ENCODE measurements at regions not wholly inside any gene's neighbourhood (a gene's known extent, or its start where the extent isn't known, plus 50 kb on each side); places are given as distances from the start of the nearest gene placed in this dataset.
"Not testable (repeated sequence)": the region's sequence is repeated elsewhere in the genome, so short reads cannot be mapped to it uniquely, and the experiment has no call there.

DNA sequence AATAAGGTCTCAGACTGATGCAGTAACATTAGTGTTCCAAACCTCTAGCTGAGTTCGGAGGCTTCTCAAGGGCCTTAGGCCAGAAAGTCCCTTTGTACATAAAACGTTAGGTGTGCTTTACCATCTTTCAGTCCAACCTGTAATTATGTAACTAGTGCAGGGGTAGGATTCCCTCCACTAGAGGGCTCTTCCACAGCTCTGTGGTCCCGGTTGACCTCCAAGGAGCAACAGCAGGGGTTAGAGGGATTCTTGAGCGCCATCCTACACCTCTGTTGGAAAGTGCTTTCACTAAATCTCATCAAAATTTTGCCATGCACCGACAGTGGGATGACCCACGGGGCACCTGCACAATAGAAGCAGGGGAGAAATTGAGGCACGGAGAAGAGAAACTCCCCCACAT lies 155.8 kb upstream of the LRP1B start:
- Histone ChIP-seq H3K4me1 (ENCODE audit: insufficient read depth, low read length, poor library complexity, severe bottlenecking) (no peaks in the 10 kb centered on the region), H3K4me2 (ENCODE audit: low read depth, low read length, poor library complexity, severe bottlenecking) (no peak overlapping the region), H3K9me3 (ENCODE audit: insufficient read depth, low read depth, low read length) (no peaks in the 10 kb centered on the region), H3K79me2 (ENCODE audit: insufficient read depth, low read length) (no peaks in the 10 kb centered on the region), H3K27me3 (ENCODE audit: insufficient read depth, low read length, poor library complexity, severe bottlenecking) (no peaks in the 10 kb centered on the region), H3K36me3 (ENCODE audit: insufficient read depth, low read length) (no peaks in the 10 kb centered on the region), H2AFZ (ENCODE audit: low read length) (no peak overlapping the region), H3K9me2 (replicated peaks; ENCODE audit: low read depth, low read length) (no peaks in the 10 kb centered on the region), H3K9ac (ENCODE audit: low read depth, low read length, poor library complexity, severe bottlenecking) (no peak overlapping the region), H3K4me3 (ENCODE audit: low read length, poor library complexity, severe bottlenecking) (no peak overlapping the region), H4K20me1 (ENCODE audit: insufficient read depth, low read length, poor library complexity, severe bottlenecking) (no peaks in the 10 kb centered on the region), H3F3A (ENCODE audit: low read depth) (no peaks in the 10 kb centered on the region)
- TF ChIP-seq CTCF (conservative IDR thresholded peaks at IDR 0.05; ENCODE audit: low read length) (peak; percentile 87), EZH2phosphoT487 (IDR thresholded peaks at IDR 0.05; ENCODE audit: borderline replicate concordance) (no peak)

DNA sequence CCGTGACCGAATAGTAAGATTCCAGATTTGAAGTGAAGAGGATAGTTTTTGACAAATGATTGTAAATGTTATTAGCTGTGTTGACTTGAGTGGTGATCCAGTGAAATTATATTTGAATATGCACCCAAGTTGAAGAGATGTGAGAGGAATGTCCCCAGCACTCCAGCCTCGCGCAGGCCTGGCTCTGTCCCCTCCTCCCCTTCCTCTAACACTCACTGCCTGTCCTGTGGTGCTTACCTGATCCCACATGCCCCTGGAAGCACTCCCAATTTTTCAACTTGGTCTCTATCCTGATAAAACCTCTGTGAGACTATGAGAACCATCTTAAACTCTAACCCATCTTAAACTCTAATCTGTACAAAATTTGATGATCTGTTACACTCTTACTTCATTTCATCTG lies 154.7 kb upstream of the LRP1B start:
- H3F3A ChIP-seq (ENCODE audit: low read depth), result no peaks in the 10 kb centered on the region
- no peak overlapping the region for H3K9ac ChIP-seq (ENCODE audit: low read depth, low read length, poor library complexity, severe bottlenecking)
- no peaks in the 10 kb centered on the region for H3K27me3 ChIP-seq (ENCODE audit: insufficient read depth, low read length, poor library complexity, severe bottlenecking)
- H3K9me3 ChIP-seq (ENCODE audit: insufficient read depth, low read depth, low read length), result no peaks in the 10 kb centered on the region
- H3K36me3 ChIP-seq (ENCODE audit: insufficient read depth, low read length), result no peaks in the 10 kb centered on the region
- TF ChIP-seq CTCF (conservative IDR thresholded peaks at IDR 0.05; ENCODE audit: low read length) (no peak), EZH2phosphoT487 (IDR thresholded peaks at IDR 0.05; ENCODE audit: borderline replicate concordance) (no peak)
- H4K20me1 ChIP-seq (ENCODE audit: insufficient read depth, low read length, poor library complexity, severe bottlenecking), result no peaks in the 10 kb centered on the region
- peak overlapping the region; percentile 25; the same call in 1 of the 2 replicates for H2AFZ ChIP-seq (ENCODE audit: low read length)
- no peaks in the 10 kb centered on the region for H3K4me1 ChIP-seq (ENCODE audit: insufficient read depth, low read length, poor library complexity, severe bottlenecking)
- no peak overlapping the region for H3K4me2 ChIP-seq (ENCODE audit: low read depth, low read length, poor library complexity, severe bottlenecking)
- H3K4me3 ChIP-seq (ENCODE audit: low read length, poor library complexity, severe bottlenecking), result no peak overlapping the region
- H3K9me2 ChIP-seq (replicated peaks; ENCODE audit: low read depth, low read length), result no peaks in the 10 kb centered on the region
- no peaks in the 10 kb centered on the region for H3K79me2 ChIP-seq (ENCODE audit: insufficient read depth, low read length)

DNA sequence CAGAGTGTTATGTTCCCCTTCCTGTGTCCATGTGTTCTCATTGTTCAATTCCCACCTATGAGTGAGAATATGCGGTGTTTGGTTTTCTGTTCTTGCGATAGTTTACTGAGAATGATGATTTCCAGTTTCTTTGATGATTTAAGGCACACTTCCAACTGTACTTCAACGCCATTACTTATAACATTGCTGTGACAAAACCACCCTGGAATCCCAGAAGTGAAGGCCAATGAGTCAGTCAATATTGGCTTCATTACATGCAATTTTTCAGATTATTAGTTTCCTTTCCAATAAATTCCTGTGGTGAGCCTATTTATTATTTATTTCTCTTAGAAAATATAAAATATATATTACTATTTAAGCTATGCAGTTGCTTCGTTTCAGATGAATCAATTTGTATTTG lies 153.5 kb upstream of the LRP1B start:
- not testable (repeated sequence) for H3K4me1 ChIP-seq (ENCODE audit: insufficient read depth, low read length, poor library complexity, severe bottlenecking); H3K4me2 ChIP-seq (ENCODE audit: low read depth, low read length, poor library complexity, severe bottlenecking); H2AFZ ChIP-seq (ENCODE audit: low read length); H3K36me3 ChIP-seq (ENCODE audit: insufficient read depth, low read length); H3K27me3 ChIP-seq (ENCODE audit: insufficient read depth, low read length, poor library complexity, severe bottlenecking); H3K9me2 ChIP-seq (replicated peaks; ENCODE audit: low read depth, low read length); H3K79me2 ChIP-seq (ENCODE audit: insufficient read depth, low read length); H3K4me3 ChIP-seq (ENCODE audit: low read length, poor library complexity, severe bottlenecking); H3K9me3 ChIP-seq (ENCODE audit: insufficient read depth, low read depth, low read length); H4K20me1 ChIP-seq (ENCODE audit: insufficient read depth, low read length, poor library complexity, severe bottlenecking); H3K9ac ChIP-seq (ENCODE audit: low read depth, low read length, poor library complexity, severe bottlenecking); H3F3A ChIP-seq (ENCODE audit: low read depth)

DNA sequence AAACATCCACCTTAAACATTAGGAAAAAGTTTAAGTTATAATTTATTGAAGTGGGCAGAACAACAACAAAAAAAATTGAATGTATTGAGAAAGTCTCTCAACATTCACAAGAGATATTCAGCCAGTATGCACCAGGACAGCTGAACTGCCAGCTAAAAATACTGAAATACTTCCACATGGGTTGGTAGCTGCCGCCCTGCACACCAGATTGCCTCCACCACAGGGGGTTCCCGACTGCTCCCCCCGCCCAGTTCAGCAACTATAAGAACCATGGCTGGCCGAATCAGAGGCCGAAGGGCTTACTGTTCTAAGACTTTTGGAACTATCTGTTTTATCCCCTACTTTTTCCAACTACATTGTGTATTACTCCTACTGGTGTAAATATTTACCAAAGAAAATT lies 150.0 kb upstream of the LRP1B start:
- H3K4me2 ChIP-seq (ENCODE audit: low read depth, low read length, poor library complexity, severe bottlenecking), result no peak overlapping the region
- no peak overlapping the region for H3K9ac ChIP-seq (ENCODE audit: low read depth, low read length, poor library complexity, severe bottlenecking)
- H3K79me2 ChIP-seq (ENCODE audit: insufficient read depth, low read length), result no peaks in the 10 kb centered on the region
- no peaks in the 10 kb centered on the region for H3K4me1 ChIP-seq (ENCODE audit: insufficient read depth, low read length, poor library complexity, severe bottlenecking)
- H3K9me3 ChIP-seq (ENCODE audit: insufficient read depth, low read depth, low read length), result no peaks in the 10 kb centered on the region
- H3F3A ChIP-seq (ENCODE audit: low read depth), result no peaks in the 10 kb centered on the region
- H2AFZ ChIP-seq (ENCODE audit: low read length), result no peak overlapping the region
- no peaks in the 10 kb centered on the region for H3K36me3 ChIP-seq (ENCODE audit: insufficient read depth, low read length)
- H4K20me1 ChIP-seq (ENCODE audit: insufficient read depth, low read length, poor library complexity, severe bottlenecking), result no peaks in the 10 kb centered on the region
- no peaks in the 10 kb centered on the region for H3K27me3 ChIP-seq (ENCODE audit: insufficient read depth, low read length, poor library complexity, severe bottlenecking)
- no peak overlapping the region for H3K4me3 ChIP-seq (ENCODE audit: low read length, poor library complexity, severe bottlenecking)
- no peak for TF ChIP-seq EZH2phosphoT487 (IDR thresholded peaks at IDR 0.05; ENCODE audit: borderline replicate concordance)
- no peak for TF ChIP-seq CTCF (conservative IDR thresholded peaks at IDR 0.05; ENCODE audit: low read length)
- H3K9me2 ChIP-seq (replicated peaks; ENCODE audit: low read depth, low read length), result no peaks in the 10 kb centered on the region

Measured in Loucy (cell line).